Stimulated activated CD4-positive, alpha-beta T cell treated with anti-CD3 and anti-CD28 coated beads, Interleukin-12 subunit alpha, Interleukin-12 subunit beta, amount 100 ng/mL, for 24 hours (primary cell): ENCODE measurements at regions not wholly inside any gene's neighbourhood (a gene's known extent, or its start where the extent isn't known, plus 50 kb on each side); places are given as distances from the start of the nearest gene placed in this dataset.
"Not testable (repeated sequence)": the region's sequence is repeated elsewhere in the genome, so short reads cannot be mapped to it uniquely, and the experiment has no call there.

Experiments used
- DNase-seq, 2 experiments: peaks; one replicate each; pipeline ENCODE4 v3.0.0-alpha.2; 2020; ENCODE audit warnings: low read depth in 2 of 2

GRCh38 chr20:56724241-56724757 is 95.2 kb downstream of the TFAP2C start:
- no peak for DNase-seq

GRCh38 chr20:56730003-56730402 is 100.9 kb downstream of the TFAP2C start:
- no peak for DNase-seq

- DNase-seq: no peak
Measured at GRCh38 chr20:56730996-56731395, 101.9 kb downstream of the TFAP2C start.

- no peak for DNase-seq
Measured at GRCh38 chr20:56731476-56731875, 102.4 kb downstream of the TFAP2C start.

- no peak for DNase-seq
Measured at GRCh38 chr20:56733967-56734366, 104.9 kb downstream of the TFAP2C start.

- DNase-seq: no peak
Measured at GRCh38 chr20:56735084-56735642, 106.1 kb downstream of the TFAP2C start.

- no peak for DNase-seq
Measured at GRCh38 chr20:56736285-56736857, 107.3 kb downstream of the TFAP2C start.

GRCh38 chr20:56744325-56744821 is 115.3 kb downstream of the TFAP2C start:
- not testable (repeated sequence) for DNase-seq

- no peak for DNase-seq
Measured at GRCh38 chr20:56748476-56749377, 119.6 kb downstream of the TFAP2C start.

GRCh38 chr20:56750430-56750829 is 121.3 kb downstream of the TFAP2C start:
- no peak for DNase-seq

- DNase-seq: no peak
Measured at GRCh38 chr20:56752274-56752673, 123.2 kb downstream of the TFAP2C start.

GRCh38 chr20:56755201-56755600 is 126.1 kb downstream of the TFAP2C start:
- DNase-seq: no peak

GRCh38 chr20:56756658-56757057 is 127.6 kb downstream of the TFAP2C start:
- not testable (repeated sequence) for DNase-seq

GRCh38 chr20:56758706-56759105 is 129.6 kb downstream of the TFAP2C start:
- DNase-seq: no peak

- DNase-seq: no peak
Measured at GRCh38 chr20:56759741-56760278, 130.7 kb downstream of the TFAP2C start.

- DNase-seq: no peak
Measured at GRCh38 chr20:56760610-56761009, 131.5 kb downstream of the TFAP2C start.

GRCh38 chr20:56761393-56761792 is 132.3 kb downstream of the TFAP2C start:
- DNase-seq: no peak

- DNase-seq: no peak
Measured at GRCh38 chr20:56762401-56762800, 133.3 kb downstream of the TFAP2C start.

- DNase-seq: no peak
Measured at GRCh38 chr20:56762829-56763228, 133.7 kb downstream of the TFAP2C start.

GRCh38 chr20:56764671-56765070 is 135.6 kb downstream of the TFAP2C start:
- DNase-seq: no peak

GRCh38 chr20:56765172-56766073 is 136.3 kb downstream of the TFAP2C start:
- DNase-seq: no peak
